ENCODE measurements at regions not wholly inside any gene's neighbourhood (a gene's known extent, or its start where the extent isn't known, plus 50 kb on each side); places are given as distances from the start of the nearest gene placed in this dataset.
"Not testable (repeated sequence)": the region's sequence is repeated elsewhere in the genome, so short reads cannot be mapped to it uniquely, and the experiment has no call there.

DNA sequence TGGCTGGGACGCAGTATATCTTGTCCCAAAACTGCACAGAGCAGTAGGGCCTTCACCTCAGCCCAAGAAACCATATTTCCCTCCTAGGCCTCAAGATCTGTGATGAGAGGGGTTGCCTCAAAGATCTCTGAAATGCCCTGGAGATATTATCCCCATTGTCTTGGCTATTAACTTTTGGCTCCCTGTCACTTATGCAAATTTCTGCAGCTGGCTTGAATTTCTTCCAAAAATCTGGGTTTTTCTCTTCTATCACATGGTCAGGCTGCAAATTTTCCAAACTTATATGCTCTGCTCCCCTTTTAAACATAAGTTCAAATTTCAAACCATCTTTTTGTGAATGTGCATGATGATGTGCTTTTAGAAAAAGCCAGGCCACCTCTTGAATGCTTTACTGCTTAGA, 809.2 kb upstream of the CDH18 start:
- not testable (repeated sequence) for DNase-seq (ENCODE audit: low spot score)

DNA sequence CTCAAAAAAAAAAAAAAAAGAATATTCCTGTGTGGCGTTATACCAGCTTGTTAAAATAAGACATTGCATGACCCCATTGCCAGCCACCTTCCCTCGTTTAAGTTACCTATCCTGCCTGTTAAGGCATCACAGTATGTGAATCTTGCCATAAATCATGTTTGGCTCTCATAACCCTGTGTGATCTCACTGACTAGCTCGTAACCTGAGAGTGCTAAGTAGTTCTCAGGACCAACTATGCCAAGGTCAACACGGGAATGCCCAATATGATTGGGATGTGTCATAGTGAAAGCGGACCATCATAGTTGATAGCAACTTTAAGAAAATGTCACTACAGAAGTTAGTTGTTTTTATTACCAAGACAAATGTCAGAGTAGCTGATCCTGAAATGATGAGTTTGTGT, 796.8 kb upstream of the CDH18 start:
- DNase-seq (ENCODE audit: low spot score): not testable (repeated sequence)

DNA sequence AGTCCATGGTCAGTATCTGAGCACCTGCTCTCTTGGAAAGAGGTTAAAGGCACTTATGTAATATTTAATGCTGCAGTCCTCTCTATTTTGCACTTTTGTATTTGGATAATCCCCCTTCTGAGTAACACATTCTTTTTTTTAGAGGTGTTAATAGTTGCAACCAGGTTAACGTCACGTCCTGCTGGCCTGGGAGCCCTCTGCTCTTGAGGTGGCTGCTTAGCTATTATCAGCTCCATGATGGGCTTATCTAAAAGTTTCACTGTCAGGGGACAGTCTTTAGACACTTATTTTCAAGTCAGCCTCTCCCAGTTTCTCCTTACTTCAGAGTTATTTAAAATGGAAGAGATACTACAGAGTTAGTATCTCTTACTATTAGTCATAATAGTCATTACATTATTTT, 795.5 kb upstream of the CDH18 start:
- not testable (repeated sequence) for DNase-seq (ENCODE audit: low spot score)

DNA sequence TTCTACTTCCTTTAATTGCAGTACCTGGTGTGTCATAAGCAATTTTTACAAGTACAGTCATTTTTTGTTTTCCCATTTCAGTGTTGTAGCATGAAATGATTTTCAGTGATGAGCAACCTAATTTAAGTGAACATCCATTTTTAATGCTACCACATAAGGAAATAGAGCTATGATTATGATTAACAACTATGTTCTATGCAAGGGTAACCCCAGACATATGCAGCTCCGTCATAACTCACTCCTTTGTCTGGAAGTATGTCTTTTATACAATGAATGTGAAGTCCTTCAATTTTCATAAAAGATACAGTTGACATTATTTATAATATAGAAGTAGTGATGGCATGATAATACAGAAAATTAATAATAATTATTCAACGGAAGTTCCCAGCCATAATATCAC, 783.3 kb upstream of the CDH18 start:
- DNase-seq (ENCODE audit: low spot score): not testable (repeated sequence)

DNA sequence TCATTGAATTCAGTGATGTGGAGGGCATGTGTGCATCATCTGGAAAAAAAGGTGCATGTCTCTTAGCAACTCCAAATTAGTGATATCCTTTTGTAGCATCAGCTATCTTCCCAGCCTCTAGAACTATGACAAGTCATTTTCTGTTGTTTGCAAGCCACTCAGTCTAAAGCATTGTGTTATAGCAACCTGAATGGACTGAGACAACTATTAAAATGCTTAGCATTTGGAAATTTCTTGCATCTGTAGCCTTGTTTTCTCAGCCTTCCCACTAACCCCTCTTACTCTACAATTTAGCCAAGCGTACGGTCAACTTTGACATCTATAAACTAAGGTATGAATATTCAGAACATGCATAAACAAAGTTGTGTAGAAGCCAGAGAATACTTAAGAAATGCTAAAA, 777.1 kb upstream of the CDH18 start:
- DNase-seq (ENCODE audit: low spot score): not testable (repeated sequence)

DNA sequence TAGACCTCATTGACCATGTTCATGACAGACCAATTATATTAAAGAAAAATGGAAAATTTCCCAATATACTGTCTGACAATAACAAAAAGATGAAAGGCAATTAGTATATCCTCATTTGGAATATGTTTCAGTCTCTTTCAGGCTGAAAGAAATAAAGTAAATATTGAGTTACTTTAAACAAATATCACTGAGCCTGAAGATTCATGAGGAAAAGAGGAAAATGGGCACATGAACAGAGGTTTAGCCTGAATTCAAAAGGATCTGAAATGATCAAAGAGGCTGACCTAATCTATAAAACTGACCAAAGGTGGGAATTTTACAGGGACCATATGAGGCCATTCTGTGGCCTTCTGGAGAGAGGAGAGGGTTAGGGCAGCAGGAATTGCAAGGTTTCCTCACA, 771.5 kb upstream of the CDH18 start:
- not testable (repeated sequence) for DNase-seq (ENCODE audit: low spot score)

DNA sequence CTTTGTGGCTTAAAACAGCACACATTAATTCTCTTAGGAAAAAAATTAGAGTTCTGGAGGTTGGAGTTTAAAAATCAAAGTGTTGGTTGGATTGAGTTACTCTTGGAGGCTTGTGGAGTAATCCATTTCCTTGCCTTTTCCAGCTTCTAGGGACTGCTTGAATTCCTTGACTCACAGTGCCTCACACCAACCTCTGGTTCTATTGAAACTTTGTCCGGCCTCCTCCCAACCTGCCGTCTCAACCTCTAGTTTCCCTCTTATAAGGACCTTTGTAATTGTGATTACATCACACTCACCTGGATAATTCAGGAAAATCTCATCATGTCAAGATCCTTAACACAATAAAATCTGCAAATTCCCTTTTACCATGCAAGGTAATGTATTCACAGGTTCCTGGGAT, 764.2 kb upstream of the CDH18 start:
- not testable (repeated sequence) for DNase-seq (ENCODE audit: low spot score)

DNA sequence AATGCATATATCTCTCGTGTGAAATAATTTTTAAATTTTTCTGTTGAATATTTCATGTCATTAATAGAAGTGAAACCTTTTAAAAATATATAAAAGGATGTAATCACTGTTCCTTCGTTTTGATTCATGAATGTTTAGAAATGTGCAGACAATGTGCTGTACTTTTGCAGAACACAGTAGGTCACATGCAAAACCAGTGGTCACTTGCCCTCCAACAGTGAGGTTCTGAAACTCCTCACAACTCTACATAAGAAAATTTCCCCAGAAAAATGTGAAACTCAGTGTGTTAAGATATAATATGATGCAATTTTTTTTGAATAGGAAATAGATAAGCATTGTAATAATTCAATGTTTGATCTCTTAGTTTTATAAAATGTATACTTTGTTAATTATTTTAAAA, 747.7 kb upstream of the CDH18 start:
- not testable (repeated sequence) for DNase-seq (ENCODE audit: low spot score)

DNA sequence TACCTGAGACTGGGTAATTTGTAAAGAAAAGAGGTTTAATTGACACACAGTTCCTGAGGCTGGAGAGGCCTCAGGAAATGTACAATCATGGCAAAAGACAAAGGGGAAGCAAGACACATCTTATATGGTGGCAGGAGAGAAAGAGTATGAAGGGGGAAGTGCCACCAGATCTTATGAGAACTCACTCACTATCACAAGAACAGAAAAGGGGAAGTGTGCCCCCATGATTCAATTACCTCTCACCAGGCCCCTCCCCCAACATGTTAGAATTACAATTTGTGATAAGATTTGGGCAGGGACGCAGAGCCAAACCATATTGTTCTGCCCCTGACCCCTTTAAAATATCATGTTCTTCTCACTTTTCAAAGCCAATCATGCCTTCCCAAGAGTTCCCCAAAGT, 744.2 kb upstream of the CDH18 start:
- DNase-seq (ENCODE audit: low spot score): not testable (repeated sequence)

DNA sequence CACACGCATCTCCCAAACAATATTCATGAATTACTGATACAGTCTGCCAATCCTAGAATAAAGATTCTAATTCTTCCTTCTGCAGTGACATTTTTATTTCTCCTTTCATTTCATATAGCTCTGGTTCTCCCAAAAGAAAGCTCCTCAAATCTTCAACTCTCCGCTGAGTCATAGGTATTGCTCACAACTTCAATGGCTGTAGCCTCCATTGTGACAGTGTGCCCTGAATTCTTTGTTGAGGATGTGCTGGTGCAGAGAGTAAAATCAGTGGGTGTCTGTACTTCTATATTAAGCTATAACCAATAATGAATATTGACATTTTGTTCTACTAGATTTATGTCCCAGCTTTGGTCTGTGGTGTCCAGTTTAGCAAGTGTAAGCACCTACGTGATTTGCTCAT, 733.3 kb upstream of the CDH18 start:
- DNase-seq (ENCODE audit: low spot score): not testable (repeated sequence)

DNA sequence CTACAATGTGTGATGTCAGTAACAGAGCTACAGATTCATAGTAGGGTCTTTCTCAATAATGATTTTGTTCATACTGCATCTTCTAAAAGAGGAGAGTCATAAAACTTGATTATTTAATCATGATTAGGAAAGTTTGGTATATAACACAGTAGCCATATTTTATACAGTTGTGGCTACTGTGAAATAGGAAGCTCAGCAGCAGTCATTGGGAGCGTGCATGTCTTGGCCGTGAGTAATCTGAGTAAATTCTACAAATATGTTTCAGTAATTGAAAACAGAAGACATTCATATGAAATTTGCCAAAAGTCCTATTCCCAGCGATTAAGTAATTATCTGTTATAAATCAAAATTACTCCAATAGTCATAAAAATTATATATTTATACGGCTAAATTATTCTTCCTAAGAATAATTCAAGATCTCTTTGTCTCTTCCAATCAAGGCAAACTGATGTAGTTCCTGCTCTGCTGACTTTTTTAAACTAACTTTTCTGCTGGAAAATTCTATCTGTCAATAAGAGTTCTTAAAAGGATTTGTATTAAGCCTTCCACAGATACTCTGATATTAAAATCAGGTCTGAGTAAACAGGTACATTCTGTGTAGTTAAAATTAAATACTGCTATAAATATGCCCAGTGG, 723.6 kb upstream of the CDH18 start:
- not testable (repeated sequence) for DNase-seq (ENCODE audit: low spot score)

DNA sequence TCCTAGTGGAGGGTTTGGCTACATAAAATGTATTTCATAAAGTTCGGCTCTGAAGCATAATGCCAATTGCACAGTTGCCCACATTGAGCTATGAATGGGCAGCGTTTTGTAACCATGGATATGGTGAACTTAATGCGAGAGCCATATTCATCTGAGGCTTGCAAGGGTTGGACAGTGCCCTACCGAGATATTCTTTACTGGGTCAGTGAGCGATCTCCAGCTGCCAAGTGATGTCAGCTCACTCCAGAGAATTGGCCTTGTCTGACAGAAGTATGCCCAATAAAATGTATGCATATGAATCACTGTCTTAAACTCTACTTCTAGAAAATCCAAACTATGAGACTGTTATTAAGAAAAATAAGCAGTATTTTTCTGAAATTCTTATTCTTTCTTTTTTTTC, 719.6 kb upstream of the CDH18 start:
- not testable (repeated sequence) for DNase-seq (ENCODE audit: low spot score)

DNA sequence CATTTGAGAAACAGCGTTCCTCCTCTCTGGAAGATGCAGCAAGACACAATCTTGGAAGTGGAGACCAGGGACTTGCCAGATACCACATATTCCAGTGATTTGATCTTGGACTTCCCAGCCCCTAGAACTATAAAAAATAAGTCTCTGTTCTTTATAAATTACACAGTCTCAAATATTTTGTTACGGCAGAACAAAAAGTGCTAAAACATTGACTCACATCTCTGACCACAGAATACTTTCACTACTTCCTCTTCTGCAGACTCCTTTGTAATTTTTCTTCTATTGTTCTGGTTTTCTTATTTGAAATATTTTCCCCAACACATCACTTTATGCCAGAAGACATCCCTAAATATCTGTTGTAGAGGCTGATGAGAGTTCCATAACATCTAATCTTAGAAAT, 706.1 kb upstream of the CDH18 start:
- no peak for DNase-seq (ENCODE audit: low spot score)

DNA sequence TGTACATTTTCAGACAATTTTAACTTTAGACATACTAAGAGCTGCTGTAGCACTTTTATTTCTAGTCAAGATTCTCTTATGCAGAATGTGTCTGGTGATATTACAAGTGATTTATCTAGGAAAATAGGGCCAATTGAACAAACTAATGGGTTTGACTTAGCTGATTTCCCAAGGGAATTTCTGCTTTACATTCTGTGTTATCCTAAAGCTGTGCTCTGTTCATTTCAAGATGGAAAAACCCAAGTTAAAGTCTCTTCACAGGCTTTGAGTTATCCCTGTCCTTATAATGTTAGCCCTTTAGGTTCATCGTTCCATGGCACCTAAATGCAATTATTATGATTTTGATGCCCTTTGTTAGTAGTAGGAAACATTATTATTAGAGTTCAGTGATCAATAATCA, 704.9 kb upstream of the CDH18 start:
- DNase-seq (ENCODE audit: low spot score): no peak

DNA sequence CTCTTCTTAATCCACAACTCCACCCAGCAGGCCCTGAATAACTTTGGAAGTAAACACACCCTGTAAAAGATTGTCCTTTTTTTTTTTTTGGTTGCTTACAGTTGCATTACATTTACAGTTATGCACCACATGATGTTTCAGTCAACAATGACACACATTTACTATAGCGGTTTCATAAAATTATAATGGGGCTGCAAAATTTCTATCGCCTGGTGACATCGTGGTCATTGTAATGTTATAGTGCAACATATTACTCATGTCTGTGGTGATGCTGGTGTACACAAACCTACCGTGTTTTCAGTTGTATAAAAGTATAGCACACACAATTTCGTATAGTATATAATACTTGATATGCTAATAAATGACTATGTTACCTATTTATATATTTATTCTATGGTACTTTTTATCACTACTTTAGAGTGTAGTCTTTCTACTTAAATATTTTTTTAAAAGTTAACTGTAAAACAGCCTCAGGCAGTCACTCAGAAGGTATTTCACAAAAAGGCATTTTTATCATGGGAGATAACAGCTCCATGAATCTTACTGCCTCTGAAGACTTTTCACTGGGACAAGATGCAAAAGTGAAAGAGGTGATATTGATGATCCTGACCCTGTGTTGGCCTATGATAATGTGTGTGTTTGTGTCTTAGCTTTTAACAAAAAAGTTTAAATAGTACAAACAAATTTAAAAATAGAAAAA, 695.4 kb upstream of the CDH18 start:
- DNase-seq (ENCODE audit: low spot score): no peak

DNA sequence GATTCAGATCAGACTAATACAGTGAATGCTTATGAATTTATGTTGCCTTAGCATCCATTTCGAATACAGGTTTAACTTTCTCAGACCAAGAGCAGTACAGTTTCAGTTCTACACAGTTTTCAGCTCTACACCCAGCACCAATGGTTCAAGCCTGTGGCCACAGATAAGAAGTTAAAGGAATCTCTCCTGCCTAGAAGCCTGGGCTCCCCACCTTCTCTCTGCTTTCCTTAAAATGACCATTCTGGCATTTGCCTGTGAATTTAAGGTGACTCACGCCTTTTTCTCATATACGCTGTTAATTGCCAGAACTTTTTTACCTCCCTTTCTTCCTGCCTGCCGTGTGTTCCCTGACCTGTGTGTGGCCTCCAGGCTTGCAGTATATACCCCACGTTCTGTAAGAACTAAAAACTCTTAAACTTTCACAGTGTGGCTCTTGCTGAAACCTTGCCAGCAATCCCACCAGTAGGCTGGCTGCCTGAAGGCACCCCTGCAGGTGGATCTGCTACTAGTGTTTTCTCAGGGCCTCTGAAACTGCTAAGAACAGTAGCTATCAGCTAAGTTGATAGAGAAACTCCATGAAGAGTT, 692.8 kb upstream of the CDH18 start:
- DNase-seq (ENCODE audit: low spot score): no peak

DNA sequence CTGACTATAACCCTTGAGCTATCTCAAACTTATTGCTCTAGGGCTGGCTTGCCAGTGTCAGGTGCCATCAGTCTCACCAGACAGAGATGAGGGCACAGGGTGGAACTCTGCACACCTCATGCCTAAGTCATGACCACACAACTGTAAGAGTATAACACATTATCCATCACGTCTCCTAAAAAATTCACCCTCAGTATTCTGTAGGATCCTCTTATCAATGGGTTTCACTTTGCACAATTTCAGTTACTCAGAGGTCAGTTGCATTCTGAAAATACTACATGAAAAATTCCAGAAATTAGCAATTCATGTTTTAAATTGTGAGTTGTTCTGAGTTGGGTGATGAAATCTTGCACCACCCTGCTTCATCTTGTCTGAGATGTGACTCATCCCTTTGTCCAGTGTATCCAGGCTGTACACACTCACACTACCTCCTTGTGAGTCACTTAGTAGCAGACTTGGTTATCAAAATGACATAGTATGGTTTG, 690.9 kb upstream of the CDH18 start:
- DNase-seq (ENCODE audit: low spot score): no peak

DNA sequence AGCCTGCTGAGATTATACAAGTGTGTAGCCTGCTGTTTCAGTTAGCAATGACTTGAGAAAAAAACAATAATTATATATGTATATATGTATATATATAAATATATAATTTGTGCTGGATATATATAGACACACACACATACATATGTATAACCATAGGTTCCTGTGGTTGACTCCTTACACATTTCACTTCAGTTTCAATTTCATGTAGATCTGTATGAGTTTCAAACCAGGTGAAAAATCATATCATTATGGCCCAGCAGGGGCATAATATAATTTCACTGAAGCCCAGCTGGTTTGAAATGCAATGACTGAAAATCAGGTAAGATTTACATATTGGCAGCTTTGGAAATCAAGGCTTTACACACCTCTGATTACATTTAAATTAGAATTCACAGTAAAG, 690.4 kb upstream of the CDH18 start:
- no peak for DNase-seq (ENCODE audit: low spot score)

DNA sequence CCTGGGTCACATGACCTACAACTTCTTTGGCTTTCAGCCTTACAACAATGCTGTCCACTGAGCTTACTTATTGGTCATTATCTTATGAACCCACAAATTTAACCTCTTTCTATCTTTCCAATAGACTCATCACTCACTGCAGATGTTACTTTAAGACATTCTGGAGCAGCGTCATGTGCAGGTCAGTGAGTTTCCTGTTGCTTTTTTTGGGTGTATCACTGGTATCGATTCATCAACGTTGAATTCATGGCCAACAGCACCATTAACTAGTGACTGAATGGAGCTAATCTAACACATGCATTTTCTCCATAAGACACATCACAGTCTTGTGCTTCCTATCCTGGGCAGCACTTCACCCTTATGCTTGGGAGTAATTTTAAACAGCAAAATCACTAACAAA, 672.6 kb upstream of the CDH18 start:
- DNase-seq (ENCODE audit: low spot score): no peak

DNA sequence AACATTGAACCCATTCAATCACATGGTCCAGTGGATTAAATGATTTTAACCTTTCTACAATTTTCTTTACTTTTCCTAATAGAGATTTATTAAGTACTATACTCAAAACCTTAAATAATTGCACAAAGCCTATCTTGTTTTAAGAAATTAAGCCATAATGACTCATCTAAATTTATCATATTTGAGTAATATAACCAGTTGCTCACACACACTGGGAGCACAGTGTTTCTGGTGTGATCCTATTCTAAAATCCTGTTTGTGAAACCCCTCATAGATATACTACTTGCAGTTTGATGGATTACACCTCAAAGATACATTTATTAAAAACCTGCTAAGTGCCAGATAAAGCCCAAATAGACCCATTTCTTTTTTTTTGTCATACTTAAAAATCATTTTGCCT, 668.3 kb upstream of the CDH18 start:
- no peak for DNase-seq (ENCODE audit: low spot score)

DNA sequence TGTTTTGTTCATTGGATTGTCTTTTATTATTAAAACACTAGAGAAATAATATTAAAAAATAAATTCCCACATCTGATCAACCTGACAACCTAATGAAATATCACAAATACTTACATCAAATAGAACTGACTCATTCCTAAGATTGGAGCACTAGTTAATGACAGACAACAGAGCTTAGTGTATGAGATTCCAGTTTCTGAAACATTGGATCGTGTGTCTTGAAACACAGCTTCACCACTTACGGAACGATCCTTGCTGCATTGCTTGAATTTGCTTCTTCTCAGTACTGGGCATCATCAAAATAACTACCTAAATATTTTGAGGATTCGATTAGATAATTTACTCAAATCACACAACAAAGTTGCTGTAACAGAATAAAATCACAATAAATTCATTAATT, 667.2 kb upstream of the CDH18 start:
- no peak for DNase-seq (ENCODE audit: low spot score)

DNA sequence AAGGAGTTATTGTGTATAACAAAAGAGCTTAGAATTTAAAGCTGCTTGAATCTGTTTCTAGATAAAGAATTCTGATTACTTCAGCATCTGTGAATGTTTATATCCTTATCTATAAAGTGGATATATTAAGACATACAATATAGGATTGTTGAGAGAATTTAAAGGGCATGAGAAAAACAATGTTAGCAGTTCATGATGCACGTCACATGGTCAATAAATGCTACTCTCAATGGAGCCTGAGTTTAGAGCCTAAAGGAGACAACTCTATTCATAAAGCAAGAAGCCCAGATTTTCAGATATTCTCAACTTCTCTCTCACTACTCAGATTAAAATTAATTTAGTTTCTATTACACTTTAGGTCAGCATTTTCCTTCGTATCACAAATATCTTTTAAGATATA, 666.7 kb upstream of the CDH18 start:
- no peak for DNase-seq (ENCODE audit: low spot score)

DNA sequence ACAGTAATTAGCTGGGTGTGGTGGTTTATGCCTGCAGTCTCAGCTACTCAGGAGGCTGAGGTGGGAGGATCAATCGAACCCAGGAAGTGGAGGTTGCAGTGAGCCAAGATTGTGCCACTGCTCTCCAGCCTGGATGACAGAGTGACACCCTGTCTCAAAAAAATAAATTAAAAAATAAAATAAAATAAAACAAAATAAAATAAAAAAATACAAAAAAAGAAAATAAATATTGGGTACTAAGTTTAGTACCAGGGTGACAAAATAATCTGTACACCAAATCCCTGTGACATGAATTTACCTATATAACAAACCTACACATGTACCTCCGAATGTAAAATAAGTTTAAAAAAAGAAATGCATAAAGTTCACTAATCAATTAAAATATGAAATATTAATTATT, 666.0 kb upstream of the CDH18 start:
- no peak for DNase-seq (ENCODE audit: low spot score)

DNA sequence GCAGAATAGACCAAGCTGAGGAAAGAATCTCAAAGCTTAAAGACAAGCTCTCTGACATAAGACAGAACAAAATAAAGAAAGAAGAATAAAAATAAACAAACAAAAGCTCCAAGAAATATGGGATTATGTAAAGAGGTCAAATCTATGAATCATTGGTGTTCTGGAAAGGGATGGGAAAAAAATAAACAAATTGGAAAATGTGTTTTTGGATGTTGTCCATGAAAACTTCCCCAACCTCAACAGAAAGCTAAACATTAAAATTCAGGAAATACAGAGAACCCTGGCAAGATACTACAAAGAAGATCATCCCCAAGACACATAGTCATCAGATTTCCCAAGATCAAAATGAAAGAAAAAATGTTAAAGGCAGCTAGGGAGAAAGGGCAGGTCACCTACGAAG, 662.0 kb upstream of the CDH18 start:
- no peak for DNase-seq (ENCODE audit: low spot score)
